Right hindlimb (tissue), 1 donor: ENCODE measurements at regions not wholly inside any gene's neighbourhood (a gene's known extent, or its start where the extent isn't known, plus 50 kb on each side); places are given as distances from the start of the nearest gene placed in this dataset.
A peak's percentile ranks its signal among the peaks of the same experiment; 100 is the strongest.

Experiments used
- DNase-seq: peaks from one replicate; pipeline ENCODE4 v3.0.0-alpha.2; 2018

DNA sequence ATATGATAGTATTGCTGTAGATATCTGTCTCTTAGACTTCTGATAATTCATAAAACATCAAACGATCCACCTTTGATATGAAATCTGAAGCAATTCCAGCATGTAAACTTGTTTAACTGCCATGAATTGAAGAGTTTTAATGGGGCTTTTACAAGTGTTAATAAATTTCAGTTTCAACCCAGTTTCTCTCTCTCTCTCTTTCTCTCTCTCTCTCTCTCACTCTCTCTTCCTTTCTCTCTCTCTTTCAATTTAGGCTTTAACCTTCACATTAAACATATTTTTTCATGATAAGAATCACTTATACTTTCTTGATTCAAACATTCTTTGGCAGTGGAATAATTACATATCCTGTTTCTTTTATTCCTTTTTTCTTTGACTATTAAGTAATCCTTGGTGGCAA, 296.1 kb downstream of the EPHA4 start:
- DNase-seq, result no peak

DNA sequence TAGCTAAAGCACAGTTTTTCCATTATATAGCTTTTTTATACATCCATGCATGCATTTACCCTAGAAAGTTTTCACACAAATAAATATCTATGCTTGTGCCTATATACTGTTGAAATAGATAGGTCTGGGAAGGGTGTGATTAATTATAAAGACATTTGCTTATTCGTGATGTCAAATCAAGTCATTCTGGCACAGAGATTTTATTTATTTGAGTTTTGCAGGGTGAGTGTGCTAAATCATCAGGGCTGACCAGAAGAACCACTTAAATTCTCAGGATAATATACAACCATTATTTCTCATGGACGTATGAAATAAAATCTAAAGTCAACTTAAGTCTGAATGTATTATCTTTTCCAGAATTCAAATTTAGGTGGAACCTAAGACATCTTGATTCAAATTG, 295.5 kb downstream of the EPHA4 start:
- DNase-seq, result no peak

DNA sequence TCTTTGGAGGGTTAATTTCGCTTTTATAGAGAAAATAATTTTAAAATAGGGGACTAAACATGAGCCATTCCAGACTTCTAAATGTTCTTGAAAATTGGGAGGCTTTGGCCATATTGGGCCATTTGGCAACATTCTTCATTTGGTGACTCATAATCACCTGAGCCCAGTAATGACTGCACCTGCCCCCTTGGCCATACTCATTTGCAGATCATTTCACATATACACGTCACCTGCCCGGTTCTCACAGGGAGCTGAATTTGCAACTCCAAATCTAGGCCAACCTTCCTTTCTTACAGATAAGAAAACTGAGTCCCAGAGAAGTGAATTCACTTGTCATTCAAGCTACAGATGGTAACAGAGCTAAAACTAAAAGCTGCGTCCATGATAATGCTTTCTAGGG, 289.7 kb downstream of the EPHA4 start:
- no peak for DNase-seq

DNA sequence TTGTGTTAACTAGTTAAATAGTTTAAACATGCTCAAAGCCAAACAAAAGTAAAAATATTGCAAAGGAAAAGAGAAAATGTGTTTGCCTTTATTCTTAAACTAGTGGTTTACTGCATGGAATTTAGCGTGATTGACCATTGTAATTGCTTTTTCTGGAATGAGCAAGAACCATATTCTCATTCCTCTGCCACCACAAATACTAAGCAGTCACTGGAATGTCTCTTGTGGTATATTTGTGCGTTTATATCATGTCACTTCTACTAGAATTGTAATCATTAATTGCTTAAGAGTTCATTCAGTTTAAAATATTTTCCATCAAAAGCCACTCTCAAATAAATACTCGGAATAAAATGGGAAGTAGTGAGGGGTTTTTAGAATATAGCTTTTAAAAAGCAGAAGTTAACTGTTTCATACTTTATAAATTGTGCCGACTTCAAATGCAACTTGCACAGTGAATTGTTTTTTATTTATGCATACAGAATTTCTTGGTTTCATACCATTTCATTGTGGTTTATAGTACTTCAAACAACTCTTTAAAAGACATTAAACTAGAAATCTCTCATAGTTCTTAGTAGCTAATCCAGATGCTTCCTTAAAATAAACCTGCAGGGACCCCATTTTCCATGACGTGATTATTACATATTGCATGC, 288.1 kb downstream of the EPHA4 start:
- DNase-seq, result no peak

DNA sequence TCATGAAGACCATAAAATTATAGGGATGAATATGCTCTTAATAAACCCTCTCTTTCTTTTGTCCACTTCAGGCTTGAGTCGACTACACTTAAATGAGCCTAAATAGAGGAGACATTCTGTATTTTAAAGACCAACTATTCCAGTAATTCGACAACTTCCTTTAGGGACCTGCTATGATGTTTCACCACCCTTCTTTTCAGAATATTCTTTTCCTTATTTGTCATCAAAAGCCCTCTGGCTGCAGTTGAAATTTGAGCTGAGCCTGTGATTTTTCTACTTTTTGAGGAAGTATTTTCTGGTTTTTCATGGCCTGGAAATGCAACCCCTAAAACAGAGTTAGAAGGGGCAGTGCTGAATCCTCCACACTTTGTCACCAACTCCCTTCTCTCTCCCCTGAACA, 287.0 kb downstream of the EPHA4 start:
- no peak for DNase-seq

DNA sequence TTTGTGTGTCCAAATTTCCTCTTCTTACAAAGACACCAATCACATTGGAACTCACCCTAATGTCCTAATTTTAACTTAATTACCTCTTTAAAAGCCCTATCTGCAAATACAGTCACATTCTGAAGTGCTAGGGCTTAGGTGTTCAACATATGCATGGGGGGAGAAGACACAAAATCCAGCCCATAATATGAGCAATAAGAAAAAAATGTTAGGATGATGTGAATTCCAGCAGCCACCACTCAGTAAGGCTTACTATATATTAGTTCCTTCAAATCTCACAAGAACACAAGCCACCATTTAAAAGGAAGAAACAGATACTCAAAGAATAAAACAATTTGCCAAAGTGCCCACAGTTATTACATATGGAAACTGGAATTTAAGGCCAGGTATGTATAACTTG, 285.7 kb downstream of the EPHA4 start:
- DNase-seq, result no peak

DNA sequence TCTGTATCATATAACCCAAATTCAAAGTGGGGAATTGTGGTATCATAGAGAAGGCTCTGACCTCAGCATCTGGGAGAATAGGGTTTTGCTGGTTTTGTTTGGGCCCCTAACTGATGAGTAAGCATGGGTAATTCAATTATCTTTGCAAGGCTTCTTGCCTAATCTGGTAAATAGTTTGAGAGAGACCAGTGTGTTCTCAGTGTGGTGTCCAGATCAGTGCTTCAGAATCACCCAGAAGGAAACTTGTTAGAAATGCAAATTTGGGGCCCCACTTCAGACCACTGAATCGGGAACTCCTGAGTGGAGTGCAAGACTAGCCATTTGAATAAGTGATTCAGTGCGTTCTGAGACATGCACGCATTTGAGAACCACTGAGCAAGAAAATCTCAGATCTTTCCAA, 282.7 kb downstream of the EPHA4 start:
- no peak for DNase-seq

DNA sequence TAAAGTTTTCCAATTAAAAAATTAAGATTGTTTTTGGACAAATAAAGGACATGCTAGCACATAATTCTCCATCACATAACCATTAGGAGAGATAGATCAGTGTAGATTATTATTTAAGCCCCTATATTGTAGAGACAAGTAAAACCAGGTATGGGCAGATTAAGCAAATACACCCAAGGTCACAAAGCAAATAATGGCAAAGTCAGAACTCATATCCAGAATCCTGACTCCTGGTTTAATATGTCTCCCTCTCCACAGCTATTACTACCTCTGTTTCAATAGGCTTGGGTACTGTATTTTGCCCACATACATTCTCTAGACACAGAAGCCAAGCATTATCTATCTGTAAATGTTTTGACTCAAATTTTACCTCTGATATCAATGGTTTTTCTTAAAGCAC, 282.3 kb downstream of the EPHA4 start:
- no peak for DNase-seq

DNA sequence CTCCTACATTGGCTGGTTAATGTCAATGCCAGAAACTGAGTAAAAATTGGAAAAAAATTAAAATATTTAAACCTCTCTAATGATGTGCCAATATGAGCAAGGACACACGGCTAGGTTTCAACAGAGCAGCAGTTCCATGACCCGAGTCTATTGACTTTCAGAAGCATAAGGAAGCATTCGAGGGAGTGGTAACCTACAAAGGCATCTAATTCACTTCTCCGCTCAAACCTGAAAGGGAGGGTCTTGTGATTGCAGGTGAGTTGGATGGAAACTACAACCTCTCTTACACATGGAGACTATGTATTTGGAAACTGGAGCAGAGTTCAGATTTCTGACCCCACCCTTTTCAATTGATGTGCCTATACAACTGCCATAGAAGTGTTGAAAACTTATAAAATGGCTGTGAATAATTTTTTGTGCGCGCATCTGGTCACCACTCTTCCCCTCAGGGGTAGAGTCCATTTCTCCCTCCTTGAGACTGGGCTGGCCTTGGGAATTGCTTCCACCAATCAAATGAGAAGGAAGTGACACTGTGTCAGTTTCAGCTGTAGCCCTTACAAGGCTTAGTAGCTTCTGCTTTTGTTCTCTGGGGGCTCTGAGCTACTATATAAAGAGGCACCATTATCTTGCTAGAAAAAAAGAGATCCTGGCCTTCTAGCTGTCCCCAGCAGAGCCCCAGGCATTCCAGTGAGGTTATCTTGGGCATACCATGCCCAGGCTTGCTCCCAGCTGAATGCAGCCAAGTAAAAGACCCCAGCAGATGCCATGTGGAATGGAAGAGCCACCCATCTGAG, 278.0 kb downstream of the EPHA4 start:
- no peak for DNase-seq

DNA sequence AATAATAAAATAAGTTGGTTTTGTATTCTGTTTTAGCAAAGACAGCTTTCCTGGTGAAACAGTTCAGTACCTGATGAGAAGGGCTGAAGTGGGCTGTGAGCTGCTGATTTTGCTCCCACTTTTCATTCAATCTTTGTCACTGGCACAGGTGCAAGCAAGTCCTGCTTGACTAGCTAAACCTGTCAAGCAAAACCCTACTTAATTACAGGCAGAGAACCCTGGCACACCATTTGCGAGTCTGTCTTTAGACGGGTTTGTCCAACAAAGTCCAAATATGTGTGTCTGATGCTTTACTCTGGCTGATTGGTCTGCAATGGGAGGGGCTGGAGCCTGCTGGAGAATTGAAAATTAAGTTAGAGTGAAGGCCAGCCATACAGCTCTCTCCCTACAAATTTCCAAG, 267.2 kb downstream of the EPHA4 start:
- no peak for DNase-seq

DNA sequence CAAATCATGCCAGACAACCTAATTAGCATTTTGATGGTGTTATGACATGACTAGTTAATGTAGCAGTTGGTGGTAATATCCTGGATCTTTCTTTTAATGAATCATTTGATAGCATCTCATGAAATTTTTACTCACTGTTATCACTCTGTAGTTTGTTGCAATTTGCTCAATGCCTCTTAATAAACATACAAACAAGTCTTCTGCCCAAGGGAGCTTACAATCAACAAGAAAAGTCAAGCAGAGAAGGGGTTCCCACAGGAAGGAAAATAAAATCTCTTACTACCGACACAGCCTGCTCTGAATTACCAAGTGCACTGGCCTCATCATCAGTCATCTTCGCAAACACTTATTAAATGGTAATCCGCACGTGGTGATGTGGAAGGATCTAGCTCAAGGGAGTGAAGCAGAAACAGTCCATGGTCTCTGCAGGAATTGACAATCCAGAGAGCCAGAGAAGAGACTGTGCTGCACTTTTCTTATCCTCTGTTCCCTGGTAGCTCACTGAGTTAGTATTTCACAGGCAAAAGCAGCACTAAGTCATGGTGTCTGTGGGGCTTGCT, 263.5 kb downstream of the EPHA4 start:
- no peak for DNase-seq

DNA sequence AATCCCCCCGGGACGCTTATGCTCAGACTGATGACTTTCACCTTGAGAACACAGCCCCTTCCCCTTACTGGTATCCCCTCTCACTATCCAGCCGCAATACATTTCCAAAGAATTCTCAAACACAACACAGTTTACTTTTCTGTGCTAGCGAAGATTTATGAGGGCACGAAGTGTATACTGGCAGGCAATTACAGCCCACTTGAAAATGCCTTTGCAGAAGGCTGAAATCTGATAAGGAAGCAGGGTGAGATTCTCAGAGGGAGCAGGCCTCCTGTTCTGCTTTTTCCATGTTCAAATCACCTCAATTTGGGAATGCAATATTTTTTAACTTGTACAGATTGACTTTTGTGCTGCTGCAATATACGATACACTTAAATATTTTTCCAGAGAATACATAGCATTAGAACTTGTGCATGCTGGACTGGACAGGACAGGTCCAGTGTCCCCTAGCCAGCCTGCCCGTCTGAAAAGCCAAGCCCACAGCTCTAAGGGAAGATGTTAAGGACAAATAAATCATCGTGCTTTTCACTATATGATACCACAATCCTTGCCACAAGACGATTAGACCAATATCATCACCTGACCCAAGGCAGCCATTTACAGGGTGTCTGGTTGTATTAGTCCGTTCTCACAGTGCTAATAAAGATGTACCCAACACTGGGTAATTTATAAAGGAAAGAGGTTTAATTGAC, 262.1 kb downstream of the EPHA4 start:
- DNase-seq, result no peak

DNA sequence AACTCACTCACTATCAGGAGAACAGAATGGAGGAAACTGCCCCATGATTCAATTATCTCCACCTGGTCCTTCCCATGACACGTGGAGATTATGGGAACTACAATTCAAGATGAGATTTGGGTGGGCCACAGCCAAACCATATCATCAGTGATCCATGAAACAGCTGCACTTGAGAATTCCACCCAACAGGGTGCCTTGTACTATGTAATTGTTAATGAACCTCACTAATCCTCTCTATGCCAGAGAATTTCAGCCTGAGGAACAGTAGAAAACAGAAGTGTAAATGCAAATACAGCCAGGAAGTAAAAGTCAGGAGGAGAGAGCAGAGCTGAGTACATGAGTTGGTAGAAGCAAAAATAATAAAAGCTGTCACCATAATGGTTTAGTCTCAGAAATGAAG, 261.4 kb downstream of the EPHA4 start:
- DNase-seq, result no peak

DNA sequence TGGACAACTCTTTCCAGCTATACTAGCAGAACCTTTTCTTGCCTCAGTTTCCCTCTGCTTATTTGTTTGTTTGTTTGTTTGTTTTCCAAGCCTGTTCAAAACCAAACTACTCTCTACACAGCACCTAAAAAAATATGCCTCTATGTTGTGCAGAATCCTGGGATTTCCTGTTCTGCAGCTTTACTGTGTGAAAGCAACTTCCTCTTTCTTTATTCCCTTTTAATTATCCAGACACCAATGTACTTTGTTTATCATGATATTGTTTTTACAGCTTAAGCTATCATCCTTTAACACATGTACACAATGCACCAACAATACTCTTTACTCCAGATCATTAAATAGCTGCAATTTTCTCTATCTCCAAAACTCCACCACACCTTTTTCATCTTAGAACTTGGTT, 259.5 kb downstream of the EPHA4 start:
- no peak for DNase-seq

DNA sequence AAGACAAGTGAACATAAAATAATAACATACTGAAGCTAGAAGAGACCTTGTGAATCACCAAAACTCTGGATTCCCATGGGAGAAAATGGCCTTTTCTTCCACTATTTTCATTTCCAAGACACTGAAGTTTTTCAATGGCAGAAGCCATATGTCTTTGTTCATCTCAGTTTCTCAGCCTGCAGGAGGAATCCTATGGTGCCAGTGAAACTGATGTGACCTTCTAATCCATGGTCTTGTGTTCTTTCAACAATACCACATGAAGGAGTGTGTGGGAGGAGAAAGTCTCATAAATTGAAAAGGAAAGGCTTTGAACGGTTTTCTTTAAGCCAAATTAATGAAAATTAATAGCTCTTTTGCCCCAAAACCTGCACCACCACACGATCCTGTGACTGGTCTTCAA, 257.3 kb downstream of the EPHA4 start:
- no peak for DNase-seq

DNA sequence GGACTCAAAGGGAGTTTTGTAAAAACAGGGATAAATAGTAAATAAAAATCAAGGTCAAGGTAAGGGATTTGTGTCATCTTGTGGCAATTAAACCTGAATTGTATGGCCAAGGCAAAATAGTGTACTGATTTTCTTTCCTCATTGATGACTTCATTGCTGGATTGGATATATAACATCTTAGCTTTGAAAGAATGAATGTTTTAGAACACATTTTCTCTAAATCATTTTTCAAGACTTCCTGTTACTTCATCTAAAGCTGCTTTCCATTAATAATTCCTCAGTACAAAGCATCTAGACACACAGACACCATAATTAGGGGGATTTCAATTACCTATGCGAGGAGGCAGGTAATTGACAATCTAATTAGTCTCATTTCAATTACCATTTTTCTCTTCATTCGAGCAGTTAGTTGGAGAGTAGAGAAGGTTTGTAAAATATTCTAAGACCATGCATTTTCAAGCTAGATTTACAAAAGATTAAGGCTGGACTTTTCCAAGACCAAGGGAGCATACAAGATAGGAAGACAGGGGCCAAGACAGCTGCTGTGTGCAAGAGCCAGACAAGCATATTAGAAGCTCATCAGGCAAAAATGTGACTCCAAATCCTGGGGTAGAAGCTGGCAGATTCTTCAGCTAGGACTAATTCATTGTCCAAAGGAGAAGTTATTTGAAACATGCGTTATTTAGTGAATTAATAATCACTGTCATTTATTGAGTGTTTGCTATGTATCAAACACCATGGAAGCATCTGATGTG, 253.6 kb downstream of the EPHA4 start:
- DNase-seq, result peak; percentile 46

DNA sequence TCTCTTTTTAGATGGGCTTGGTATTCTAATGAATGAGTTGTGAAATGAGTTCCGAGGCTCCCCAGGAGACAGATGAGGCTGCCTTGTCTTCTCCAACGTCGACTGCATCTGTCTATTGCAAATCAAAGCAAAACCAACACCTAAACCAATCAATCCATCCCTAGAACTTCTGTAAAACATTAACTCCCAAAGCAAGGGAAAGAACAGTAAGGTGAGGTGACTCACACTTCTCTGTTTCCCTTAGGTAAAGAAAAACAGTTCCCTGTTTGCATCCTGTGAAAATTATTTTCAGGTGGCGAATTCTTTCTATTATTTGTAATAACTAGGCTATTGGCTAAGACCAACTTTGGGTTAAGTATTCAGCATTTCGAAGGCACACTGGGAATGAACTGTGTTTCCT, 249.4 kb downstream of the EPHA4 start:
- DNase-seq, result no peak

DNA sequence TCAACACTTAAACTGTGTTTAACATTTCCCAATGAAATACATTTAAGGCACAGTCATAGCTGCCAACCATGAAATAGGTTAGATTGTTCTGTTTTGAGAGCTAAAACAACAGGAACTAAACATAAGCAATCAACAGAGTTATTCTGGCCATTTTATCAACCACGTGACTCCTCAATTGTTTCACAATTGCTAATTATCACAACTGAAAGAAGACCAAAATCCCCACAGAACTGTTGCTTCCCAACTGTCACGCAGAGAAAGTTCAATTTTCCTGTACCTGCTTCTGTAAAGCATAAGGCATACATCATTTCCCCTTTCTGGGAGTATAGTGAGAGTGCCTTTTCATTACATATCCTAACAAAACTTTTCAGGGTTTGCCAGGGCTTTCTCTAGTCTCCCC, 248.6 kb downstream of the EPHA4 start:
- no peak for DNase-seq

DNA sequence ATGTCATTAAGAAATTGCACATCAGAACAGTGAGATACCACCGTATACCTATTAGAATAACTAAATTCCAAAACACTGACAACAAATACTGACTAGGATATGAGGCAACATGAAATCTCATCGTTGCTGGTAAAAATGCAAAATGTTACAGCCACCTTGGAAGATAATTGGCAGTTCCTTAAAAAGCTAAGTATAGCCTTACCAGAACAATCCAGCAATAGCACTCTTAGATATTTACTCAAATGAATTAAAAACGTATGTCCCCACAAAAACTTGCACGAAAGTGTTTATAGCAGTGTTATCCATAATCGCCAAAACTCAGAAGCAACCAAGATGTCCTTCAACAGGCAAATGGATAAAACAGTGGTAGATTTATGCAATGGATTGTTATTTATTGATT, 241.7 kb downstream of the EPHA4 start:
- no peak for DNase-seq

DNA sequence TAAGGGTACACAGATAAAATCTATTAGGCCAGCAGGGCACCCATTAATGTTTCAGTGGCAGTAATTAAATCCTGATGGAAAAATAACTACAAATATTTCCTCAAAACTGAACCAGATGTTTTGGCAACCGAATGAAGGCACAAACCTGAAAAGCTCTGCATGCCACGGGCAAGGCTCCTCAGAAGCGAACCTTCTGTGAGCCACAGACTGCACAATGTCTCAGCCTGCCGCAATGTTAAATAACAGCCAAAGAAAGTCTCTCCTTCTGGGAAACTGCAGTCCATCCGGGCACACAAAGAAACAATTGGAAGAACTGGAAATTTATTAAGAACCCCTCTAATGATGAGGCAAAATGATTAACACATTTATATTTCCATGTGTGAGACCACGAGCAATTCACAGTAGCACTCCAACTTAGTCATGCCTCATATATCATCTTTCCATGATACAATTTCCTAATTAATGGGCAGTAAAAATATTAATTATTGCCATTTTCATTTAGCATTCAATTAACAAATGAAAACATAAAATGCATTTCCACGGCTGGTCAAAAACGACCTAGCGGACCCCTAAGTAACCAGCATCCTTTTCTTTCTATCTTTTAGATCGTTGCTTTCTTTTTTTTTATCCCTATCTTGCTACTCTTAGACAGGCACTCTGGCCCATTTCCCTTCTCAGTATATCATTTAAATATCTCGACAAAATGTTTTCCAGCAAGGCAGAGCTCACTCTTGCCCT, 237.5 kb downstream of the EPHA4 start:
- no peak for DNase-seq

DNA sequence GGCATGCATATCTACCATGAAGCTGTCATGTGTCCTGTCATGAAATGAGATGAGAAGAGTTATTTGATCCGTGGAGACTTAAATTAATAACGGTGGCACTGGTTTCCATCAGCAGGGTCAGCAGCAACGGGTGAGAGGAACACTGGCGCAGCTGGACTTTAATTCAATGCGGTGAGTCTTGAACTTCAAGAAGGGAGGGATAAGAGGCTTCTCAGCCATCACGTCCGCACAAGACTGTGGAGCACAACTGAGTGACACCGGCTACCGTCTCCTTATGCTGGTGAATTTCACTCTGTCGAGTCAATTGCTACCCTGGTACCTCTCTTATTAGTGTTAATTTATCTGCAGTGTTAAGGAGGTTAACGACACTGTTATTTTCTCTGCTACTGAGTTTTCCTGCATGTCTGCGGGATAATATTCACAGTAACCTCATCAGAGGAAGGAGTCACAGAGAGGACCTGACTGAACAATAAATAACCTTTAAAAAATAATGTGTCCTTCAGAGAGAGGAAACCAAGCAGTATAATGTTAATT, 236.8 kb downstream of the EPHA4 start:
- DNase-seq, result no peak

DNA sequence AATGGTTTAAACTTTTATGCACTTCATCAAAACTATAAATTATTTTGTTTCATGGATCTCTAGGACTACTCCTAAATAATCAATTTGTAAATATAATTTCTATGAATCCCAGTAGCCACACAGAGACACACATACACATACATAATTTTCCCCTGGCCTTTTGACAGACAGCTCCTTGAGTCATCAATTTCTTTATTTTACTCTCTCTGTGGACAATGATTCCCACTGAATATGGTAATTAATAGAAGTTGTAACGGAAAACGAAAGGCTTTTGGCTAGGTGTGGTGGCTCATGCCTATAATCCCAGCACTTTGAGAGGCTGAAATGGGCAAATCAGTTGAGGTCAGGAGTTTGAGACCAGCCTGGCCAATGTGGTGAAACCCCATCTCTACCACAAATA, 235.1 kb downstream of the EPHA4 start:
- no peak for DNase-seq
